NCI-H187 (cell line): ENCODE measurements at regions not wholly inside any gene's neighbourhood (a gene's known extent, or its start where the extent isn't known, plus 50 kb on each side); places are given as distances from the start of the nearest gene placed in this dataset.
"Not testable (repeated sequence)": the region's sequence is repeated elsewhere in the genome, so short reads cannot be mapped to it uniquely, and the experiment has no call there.

Experiments
- DNase-seq, 2 experiments: peaks; one replicate each; lab custom pipeline; 2025; lab: John Stamatoyannopoulos, UW

GRCh38 chr20:40634891-40635290 lies 54.1 kb downstream of the MAFB start:
- no peak for DNase-seq

GRCh38 chr20:40633123-40633850 lies 55.7 kb downstream of the MAFB start:
- no peak for DNase-seq

GRCh38 chr20:40632346-40632976 lies 56.6 kb downstream of the MAFB start:
- DNase-seq = no peak

- DNase-seq = no peak
These were observed 57.9 kb downstream of the MAFB start for GRCh38 chr20:40631119-40631631.

GRCh38 chr20:40630713-40631112 lies 58.3 kb downstream of the MAFB start:
- DNase-seq = no peak

GRCh38 chr20:40630099-40630498 lies 58.9 kb downstream of the MAFB start:
- no peak for DNase-seq

GRCh38 chr20:40628877-40629276 lies 60.2 kb downstream of the MAFB start:
- DNase-seq = no peak

- not testable (repeated sequence) for DNase-seq
These were observed 70.0 kb downstream of the MAFB start for GRCh38 chr20:40619053-40619452.

DNA sequence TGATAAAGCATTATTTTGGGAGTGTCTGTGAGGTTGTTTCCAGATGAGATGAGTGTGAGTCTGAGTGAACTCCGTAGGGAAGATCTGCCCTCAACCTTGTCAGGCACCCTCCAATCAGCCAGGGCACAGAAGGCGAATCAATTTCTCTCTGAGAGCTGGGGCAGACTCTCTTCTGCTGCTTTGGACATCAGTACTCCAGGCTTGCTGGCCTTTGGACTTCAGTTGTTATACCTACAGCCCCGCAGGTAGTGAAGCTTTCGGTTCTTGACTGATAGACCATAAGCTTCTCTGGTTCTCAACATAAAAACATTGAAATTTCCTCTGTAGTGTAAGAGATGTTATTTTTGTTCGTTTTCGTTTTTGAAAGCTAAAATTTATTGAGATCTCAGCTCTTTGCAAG lies 71.4 kb downstream of the MAFB start:
- DNase-seq = no peak

- no peak for DNase-seq
These were observed 76.2 kb downstream of the MAFB start for GRCh38 chr20:40612837-40613236.

DNA sequence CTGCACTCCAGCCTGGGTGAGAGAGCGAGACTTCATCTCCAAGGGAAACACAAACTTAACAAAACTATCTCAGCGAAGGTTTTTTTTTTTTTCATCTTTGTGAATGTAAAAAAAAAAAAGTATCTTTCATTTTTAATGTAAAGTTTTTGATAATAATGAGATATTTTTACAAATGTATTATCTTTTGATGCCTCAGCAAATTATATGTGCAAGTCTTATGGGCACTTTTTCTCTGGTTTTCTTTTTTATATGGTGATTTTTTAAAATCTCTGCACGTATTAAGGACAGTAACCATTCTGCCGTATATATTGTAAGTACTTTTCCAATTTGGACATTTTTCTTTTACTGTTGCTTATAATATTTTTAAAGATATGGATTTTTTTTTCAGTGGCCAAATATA lies 76.8 kb downstream of the MAFB start:
- DNase-seq = no peak

DNA sequence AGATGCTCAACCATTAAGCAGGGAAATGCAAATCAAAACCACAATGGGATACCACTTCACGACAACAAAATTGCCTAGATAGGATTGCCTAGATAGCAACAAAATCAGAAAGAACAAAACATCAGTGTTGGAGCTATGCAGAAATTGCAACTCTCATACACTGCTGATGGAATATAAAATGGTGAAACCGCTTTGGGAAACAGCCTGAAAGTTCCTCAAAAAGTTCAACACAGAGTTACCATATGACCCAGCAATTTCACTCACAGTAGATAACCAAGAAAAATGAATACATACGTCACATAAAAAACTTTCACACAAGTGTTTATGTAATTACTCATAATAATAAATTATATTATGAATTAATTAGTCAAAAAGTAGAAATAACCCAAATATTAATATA lies 78.3 kb downstream of the MAFB start:
- DNase-seq = no peak

- no peak for DNase-seq
These were observed 81.1 kb downstream of the MAFB start for GRCh38 chr20:40607927-40608326.

DNA sequence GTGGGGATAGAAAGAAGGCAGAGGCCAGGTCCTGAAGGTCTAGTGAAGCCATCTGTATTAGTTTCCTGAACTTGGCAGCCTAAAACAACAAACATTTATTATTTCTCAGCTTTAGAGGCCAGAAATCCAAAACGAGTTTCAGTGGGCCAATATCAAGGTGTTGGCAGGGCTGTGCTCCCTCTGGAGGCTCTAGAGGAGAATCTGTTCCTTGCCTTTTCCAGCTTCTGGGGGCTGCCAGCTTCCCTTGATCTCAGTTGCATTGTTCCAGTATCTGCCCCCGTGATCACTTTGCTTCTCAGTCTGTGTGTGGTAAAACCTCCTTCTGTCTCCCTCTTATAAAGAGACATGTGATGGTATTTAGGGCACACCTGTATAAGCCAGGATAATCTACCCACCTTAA lies 82.4 kb downstream of the MAFB start:
- DNase-seq = no peak

DNA sequence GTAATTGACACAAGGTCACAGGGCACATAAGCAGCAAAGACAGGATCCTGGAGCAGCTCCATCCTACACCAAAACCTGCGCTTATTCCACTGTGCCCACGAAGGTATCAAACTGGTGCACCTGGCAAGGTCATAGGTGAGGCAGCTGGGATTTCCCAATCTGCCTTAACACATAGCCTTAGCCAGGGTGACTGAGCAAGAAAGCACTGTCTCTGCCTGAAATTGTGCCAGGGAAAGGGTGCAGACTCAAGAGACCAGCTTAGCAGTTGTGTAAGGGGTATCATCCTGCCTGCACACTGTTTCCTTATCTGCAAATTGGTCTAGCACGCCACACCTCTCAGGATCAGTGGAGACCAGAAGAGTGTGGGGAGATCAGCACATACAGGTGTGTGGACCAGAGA lies 82.8 kb downstream of the MAFB start:
- no peak for DNase-seq

GRCh38 chr20:40604416-40604815 lies 84.6 kb downstream of the MAFB start:
- no peak for DNase-seq

DNA sequence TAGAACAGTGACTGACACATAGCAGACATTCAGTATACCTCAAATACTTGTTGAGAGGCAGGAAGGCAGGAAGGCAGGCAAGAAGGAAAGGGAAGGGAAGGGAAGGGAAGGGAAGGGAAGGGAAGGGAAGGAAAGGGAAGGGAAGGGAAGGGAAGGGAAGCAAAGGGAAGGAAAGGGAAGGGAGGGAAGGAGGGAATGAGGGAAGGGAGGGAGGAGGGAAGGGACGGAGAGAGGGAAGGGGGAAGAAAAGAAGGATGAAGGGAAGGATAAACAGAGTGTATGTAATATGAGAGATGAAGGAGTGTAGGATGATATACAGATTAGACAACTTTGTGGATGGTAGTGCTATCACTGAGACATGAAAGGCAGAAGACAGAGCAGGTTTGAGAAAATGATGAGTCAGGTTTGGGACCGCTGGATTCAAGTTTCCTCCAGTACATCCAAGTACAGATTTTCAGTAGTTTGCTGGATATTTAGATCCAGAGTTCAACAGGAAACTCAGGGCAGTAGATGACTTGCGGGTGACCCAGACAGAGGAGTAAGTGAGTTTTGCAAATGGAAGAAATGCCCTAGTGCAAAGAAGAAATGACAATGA lies 85.9 kb downstream of the MAFB start:
- DNase-seq = no peak

- no peak for DNase-seq
These were observed 86.7 kb downstream of the MAFB start for GRCh38 chr20:40602381-40602780.

DNA sequence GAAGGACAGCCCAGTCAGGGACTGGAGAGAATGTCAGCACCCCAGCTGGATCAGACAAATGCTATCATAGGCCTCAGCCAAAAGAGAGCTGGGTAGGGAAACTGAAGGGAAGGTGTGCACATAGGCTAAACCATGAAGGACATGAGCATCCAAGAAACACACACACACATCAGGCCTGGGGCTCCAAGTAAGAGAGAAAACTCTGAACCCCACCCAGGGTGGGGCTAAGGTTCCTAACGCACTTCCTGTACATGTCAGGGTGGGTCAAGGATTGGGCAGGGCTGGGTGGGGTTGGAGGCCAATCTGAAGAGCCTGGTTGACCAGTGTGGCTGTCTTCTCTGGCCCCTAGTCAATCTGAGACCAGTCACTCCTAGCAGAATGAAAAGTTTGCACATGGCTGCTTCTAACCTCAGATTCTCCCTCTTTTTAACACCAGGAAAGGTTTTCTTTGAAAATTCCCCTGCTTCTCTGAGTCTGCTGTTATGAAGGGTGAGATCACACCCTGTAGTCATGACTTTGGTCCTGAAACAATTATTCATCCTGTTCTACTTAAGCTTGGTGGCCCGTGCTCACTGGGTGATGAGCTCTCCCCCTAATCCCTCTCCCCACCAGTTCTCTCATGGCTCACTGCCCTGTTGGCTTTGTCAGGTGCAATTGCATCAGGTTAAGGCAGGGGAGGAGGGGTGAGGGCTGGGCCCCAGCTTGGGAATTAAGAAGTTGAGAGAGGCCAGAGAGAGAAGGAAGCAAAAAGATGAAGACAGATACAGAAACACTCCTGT lies 88.4 kb downstream of the MAFB start:
- no peak for DNase-seq

GRCh38 chr20:40599987-40600386 lies 89.0 kb downstream of the MAFB start:
- DNase-seq = no peak

GRCh38 chr20:40592941-40593340 lies 96.1 kb downstream of the MAFB start:
- no peak for DNase-seq

GRCh38 chr20:40591536-40591935 lies 97.5 kb downstream of the MAFB start:
- no peak for DNase-seq

- no peak for DNase-seq
These were observed 97.9 kb downstream of the MAFB start for GRCh38 chr20:40591119-40591518.
